Hematopoietic multipotent progenitor cell treated with erythropoietin and hydrocortisone succinate and interleukin-3 and kit ligand, for 8 days (in vitro differentiated cells): ENCODE measurements at regions not wholly inside any gene's neighbourhood (a gene's known extent, or its start where the extent isn't known, plus 50 kb on each side); places are given as distances from the start of the nearest gene placed in this dataset.
"Not testable (repeated sequence)": the region's sequence is repeated elsewhere in the genome, so short reads cannot be mapped to it uniquely, and the experiment has no call there.

Source experiments
- DNase-seq: peaks from one replicate; pipeline ENCODE4 v3.0.0-alpha.2; 2015

DNA sequence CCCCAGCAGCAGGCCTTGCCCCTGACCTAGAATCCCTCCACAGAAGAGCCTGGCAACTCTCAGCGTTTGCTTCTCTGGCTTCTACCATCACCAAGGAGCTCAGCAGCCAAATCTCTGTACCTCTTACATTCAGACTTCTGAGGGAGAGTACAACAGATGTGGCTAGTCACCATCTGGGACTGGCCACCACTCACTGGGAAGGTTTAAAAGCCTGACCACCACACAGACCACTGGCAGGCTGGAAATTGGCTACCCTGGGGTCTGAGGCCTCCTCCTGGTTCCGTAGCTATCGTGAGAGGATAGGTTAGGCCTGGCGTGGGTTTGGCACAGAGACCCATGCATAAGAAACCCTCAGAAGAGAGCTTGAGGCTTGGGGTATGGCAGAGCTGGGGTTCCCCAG is 478.5 kb upstream of the CADM1 start:
- DNase-seq, result no peak

DNA sequence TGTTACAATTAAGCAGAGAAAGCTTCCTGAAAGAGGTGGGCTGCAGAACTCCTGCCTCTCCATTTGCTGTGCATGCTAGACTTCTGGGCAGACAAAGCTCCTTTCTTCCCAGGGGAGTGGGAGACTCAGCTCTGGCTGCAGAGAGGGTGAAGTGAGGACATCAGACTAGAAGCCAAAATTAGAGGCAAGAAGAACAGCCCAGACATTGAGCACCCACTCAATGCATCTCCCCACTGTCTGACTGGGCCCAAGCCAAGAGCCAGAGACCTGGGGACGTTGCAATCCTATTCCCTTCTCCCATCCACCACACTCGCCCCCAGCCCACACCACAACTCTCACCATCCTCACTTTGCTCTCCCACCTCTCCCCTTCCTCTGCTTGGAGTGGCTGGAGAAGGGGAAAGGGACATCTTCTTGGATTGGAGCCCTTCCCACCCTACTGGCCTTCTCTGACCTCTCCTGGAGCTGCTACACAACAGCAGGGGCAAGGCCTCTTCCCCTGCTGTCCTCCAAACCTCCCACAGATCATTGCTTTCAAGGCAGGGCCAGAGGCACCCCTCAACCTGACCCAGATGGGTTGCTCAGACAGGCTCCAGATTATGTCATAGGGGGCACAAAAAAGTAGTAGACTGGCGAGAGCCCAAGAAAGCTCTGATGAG is 477.7 kb upstream of the CADM1 start:
- DNase-seq, result no peak

DNA sequence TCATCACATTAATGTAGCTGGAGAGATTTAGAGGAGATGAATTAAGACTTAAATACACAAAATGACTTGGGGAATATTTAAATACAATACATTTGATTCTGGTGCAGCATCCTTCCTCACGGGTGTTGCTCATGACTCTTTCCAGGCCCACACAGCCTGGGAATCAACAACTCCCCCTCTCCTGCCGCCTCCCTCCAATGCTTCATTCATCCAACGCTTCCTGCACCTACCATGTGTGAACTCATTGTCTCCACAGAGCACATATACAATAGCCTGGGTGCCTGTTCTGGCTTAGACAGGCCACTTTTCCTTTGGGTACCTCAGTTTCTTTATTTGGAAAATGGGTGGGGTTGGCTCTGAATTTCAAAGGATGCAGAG is 476.9 kb upstream of the CADM1 start:
- DNase-seq, result no peak

DNA sequence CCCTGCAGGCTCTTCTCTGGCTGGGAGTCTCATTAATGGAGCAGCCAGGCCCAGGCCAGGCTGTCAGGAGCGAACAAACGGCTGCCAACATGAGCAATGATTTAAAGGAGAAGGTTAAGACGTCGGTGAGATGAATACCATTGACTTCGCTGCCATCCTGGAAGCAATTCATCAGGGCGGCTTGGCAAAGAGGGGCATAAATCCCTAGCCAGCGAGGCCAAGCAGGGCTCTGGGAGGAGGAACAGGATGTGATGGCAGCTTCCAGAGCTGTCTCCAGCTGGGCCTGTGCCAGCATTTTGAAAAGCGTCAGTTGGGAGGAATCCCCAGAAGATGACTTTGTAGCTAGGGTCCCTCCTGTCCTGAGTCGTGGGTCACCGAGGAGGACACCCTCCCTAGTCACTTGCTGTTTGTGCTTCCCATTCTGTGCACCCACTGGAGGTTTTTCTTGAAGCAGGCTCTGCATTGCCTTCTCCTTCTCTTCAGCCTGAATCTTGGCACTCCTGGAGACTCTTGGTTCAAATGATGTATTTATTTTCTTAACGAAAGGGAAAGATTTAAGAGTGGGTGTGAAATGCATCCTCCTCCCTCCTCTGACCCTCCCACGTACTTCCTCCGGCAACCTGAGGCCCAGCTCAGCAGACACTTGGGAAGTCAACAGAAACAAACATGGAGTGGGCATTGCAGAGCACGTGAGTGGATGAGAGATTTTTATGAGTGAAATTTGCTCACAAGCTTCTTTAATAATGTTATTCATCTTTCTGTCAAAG is 476.3 kb upstream of the CADM1 start:
- no peak for DNase-seq

DNA sequence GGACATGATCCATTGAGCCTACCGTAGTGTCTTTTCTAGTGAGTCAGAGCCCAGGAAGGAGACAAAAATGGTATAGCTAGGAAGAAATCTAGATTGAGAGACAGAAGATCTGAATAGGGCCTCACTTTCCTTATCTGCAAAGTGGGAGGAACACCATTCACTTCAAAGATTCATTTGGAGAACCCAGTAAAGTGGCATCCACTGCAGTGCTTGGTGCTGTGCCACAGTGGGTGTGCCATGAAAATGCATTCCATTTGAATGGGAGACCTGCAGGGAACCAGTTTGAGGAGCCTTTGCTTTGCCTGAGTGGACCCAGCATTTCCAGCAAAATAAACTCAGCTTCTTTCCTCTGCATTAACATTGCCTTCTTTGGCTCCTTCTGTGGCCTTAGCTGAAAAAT is 470.5 kb upstream of the CADM1 start:
- no peak for DNase-seq

DNA sequence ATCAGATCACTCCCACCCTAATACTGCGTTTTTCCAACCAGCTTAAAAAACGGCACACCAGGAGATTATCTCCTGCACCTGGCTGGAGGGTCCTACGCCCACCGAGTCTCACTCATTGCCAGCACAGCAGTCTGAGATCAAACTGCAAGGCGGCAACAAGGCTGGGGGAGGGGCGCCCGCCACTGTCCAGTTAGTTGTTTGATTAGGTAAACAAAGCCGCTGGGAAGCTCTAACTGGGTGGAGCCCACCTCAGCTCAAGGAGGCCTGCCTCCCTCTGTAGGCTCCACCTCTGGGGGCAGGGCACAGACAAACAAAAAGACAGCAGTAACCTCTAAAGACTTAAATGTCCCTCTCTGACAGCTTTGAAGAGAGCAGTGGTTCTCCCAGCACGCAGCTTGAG is 463.0 kb upstream of the CADM1 start:
- not testable (repeated sequence) for DNase-seq

DNA sequence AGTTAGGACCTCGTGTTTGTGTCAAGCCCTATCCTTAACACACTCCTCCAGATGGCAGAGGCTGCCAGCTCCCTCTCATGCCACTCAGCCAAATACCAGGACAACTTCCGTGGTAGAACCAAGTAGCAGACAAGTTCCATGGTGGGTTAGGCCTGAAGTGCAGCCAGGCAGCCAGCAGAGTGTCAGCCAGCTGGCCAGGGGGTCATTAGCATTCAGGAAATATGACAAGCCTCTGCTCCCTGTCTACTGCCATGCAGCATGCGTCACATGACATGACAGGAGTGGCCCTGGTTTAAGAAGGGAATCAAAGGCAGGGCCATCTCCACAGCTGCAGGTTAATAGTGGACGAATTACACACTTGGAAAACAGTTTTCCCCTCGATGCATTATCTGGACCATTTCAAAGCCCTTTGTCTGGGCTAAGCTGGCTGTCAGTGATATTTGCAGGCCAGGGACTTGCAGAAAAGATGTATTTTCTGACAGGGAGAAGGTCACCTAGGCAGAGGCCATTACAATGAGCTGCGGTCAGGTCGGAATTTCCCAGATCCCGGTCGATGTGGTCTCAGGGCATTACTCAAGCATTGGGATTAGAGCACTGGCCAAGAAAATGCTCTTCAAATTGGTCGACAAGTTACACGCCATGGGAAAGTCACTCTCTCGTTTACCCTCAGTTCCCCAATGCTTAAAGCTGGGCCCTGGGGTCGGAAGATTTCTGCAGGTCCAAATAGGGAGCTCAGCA is 461.7 kb upstream of the CADM1 start:
- no peak for DNase-seq

DNA sequence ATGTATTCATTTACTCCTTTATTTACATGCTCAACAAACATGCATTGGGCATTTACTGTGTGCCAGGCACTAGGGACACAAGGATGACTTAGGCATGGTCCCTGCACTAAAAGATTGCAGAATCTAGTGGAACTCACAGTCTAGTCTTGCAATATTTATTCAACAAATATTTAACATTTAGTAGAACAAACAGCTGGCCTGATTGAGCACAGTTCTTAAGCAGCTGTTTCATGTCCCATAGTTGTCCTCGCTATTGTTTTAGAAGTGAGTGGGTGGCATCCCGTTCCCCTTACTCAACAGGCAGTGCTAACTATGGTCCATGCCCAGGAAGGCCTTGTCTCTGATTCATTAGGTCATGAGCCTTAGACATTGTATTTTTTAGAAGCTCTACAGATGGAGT is 459.9 kb upstream of the CADM1 start:
- no peak for DNase-seq

DNA sequence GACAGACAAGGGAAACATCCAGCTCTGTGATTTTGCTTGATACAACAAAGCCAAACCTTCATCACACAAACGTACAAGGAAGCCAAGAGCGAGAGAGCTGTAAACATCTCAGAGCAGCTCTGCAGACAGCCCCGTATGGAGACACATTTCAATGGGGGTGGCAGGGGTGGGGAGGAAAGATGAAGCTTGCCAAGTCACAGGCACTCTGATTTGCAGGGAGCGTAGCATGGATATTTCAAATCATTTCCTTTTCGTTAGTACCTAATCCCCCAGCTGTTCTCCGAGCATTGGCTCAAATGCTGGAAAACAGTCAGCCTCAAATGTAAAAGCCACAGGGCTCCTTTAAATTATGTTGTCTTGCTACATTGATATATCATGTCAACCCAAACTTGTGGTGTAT is 458.9 kb upstream of the CADM1 start:
- no peak for DNase-seq

DNA sequence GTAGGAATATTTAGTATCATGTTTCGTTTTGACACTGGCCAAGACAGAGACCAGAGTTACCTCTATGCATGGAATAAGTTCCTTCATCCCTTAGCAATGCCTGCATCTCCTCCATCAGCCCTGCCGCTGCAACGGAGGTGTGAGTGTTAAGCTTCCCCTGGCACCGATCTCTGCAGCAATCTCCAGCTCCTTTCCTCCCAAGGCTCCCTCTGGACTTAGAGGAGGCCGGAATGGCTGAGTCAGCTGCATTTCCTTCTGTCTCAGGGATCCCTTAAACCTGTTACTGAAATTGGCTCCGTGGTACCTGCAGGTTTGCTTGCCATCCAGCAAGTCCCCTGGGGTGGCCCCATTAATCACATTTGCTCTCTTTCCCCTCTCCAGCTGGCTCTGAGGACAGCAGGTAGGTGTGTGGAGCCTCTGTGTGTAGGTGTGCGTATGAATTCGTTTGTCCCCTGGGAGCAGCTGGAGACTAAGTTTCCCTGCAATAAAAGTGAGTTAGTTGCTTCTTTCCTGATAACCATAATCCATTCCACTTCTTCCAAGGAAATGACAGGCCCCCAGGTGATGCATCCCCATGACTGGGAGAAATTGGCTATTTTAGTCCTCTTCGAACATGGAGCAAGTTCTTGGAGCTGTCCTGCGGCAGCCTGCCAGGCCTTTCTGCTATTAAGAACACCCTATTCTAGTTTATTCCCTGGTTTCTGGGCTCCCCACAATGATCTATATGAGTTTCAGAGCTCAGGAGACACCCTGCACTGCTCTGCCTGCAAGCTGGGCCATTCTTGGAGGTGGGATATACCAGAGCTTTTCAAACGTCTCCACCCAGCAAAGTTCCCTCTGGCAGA is 457.2 kb upstream of the CADM1 start:
- DNase-seq, result no peak

DNA sequence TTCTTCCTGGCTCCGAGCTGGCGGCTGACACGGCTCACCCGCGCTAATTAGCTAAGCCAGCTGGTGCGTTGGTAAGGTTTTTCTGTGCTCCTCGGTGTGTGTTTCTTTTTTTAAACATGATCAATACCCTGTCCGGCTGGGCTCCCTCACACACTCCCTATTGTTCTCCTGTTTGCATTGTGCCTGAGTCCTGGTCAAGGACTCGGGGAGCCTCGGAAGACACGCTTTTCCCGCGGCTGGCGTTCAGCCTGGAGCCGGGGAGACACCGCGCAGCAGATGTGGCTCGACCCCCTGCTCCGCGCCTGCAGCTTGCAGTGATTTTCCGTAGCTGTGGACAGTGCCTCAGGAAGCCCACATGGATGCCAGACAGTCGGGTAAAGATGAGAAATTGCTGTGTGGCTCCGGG is 454.9 kb upstream of the CADM1 start:
- no peak for DNase-seq

DNA sequence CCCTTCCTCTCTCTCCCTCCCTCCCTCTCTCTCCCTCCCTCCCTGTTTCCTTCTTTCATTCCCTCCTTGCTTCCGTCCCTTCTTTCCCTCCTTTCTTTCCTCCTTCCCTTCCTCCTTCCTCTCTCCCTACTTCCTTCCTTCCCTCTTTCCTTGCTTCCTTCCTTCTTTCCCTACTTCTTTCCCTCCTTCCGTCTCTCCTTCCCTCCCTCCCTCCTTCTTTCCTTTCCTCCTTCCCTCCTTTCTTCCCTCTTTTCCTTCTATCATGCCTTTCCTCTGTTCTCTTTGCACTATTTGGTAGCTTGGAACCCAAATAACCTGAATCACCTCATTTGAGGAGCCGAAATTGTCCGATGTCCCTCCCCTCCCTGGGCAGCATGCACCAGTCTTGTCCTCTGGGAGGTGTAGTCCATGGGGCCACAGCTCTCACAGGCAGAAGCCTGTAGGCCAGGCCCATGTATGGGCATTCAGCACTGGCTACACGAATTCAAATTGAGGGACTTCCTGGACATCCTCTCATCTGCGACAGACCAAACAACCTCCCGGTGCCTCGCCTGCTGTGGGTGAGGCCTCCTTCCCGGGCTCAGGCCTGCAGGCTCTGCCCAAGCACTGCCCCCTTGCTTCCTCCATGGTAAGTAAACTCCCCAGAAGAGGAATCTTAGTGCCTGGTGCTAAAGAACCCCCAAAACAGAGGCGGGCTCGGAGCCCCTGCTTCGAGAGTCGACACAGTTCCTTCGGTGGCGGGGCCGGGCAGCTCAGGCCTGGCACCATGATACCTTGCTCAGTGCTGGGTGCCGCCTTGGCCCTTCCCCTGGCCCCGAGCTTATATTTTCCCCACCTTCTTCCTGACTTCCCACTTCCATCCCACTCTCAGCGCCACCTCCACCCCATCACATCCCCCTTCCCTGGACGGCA is 454.1 kb upstream of the CADM1 start:
- no peak for DNase-seq

DNA sequence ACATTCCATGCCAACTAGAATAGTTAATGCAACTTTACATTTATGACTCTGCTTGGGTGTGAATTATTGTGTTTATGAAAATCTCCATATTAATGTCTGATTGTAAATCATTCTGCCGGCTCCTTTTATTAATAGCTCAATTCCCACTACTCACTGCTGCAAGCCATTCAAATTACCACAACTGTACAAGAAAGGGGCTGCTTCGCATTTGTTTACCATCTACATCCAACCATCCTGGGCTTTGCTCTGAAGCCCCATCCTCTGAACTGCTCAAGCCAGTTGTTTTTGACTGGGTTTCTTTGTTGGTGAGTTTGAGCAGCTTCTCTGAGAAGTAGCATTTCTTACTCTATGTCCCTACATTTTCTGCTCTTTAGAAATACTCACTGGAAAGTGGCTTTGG is 451.6 kb upstream of the CADM1 start:
- DNase-seq, result no peak

DNA sequence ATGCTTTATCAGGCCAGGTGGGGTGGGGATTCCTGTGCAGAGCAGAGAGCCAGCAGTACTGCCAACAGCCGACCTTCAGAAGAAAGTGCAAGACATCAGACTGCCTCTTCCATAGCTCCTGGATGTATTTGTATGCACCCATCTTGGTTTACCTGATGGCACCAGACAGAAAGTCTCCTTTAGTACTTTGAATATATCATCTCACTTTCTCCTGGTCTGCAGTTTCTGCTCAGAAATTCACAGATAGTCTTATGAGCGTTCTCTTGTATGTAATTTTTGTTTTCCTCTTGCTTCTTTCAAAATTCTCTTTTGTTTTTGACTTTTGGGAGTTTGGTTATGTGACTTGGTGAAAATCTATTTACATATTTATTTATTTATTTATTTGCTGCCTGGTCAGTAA is 446.4 kb upstream of the CADM1 start:
- no peak for DNase-seq

DNA sequence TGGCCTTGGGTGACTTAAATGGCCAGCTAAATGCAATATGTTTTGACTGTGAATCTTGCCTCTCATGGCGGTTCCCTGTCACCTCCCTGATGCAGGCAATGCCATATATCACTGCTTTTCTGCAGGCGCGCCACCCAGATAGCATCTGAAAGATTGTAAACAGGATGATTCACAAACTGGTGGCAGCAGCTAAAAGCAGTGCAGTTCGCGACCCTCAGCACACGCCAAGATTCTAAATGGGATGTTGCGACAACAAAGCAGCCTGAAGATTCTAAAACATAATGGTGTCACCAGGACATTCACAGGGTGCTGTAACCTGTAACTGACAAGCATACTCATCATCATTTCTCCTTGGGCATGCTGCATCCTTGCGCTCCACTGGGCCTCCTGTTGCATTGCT is 440.4 kb upstream of the CADM1 start:
- DNase-seq, result no peak

DNA sequence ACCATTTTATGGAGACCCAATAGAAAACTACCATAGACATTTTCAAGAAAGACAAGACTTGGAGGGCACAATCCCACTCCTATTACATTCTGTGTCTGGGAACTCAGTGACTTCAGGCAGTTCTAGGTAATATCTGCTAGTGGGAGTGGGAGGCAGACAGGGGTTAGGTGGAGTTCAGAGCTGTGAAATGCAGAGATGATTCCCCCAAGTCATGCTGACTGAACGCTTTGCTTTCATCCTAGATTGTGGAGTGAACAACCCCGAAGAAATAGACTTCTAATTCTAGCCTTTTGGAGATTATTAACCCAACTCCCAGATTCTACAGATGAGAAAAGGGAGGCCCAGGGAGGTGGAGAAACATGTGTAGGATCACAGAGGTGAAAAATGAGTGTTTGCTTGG is 437.8 kb upstream of the CADM1 start:
- no peak for DNase-seq

DNA sequence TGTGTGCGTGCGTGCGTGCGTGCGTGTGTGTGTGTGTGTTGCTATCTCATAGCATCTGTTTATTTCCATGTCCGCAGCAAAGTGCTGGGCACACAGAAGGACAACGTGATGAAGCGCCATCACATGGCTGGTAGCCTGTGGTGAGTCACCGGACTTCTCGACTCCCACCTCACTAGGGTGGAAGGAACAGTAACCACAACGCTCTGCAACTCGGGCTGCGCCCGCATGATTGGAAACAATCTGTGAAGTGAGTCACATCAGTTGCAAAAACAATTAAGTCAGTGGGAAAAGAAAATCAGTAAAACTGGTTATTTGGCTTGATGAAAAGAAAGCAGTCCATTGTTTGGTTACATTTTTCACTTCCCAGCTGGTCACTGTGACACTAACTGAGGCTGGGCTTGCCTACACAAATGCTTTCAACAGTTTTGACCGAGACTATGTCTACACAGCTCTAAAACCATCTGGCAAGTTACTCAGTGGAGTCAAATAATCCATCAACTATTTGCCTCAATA is 437.3 kb upstream of the CADM1 start:
- DNase-seq, result no peak

DNA sequence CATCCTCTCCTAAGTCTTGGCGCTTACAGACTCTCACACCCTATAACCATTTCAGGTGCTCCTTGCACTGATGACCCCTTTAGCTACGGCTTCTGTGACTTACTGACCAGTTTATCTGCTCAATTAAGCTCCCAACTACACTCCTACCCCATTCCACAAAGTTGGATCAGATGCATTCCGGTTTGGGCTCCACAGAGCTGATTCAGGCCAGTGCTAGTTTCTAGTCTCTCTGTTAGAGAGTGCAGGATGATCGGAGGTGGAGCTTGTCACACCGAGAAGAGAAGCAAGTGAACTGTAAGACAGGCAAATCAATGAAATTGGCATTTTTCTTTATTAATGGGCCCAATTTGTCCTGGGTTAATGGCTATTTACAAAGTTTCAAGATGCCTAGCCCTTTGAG is 436.8 kb upstream of the CADM1 start:
- no peak for DNase-seq

DNA sequence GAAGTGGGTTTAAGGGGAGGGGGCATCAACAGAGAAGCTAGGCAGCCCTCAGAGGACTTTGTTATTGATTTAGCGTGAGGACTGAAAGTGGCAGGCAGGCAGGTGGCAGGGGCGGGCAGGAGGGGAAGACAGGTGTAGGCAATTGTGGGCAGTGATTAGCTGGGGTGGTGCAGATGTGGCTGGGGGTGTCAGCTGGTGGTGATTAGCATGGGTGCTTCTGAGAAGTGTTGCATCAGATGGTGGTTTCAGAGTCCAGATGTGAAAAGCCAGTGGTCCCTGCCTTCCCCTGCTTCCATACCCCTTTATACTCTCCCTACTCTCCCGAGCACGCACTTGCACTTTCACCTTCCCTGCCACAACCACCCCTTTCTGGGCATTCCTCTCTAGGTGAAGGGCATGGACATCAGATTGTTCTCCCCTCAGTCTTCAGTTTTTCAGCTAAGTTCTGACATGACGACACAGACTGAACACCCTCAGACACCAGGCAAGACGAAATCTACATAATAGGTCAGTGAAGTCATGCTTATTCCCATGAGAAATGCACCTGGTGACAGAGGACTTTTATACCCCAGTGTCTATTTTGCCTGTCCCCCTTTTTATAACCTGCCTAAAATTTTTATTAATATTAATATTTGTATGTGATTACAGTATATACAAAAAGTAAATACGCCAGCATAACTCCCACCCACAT is 435.7 kb upstream of the CADM1 start:
- no peak for DNase-seq

DNA sequence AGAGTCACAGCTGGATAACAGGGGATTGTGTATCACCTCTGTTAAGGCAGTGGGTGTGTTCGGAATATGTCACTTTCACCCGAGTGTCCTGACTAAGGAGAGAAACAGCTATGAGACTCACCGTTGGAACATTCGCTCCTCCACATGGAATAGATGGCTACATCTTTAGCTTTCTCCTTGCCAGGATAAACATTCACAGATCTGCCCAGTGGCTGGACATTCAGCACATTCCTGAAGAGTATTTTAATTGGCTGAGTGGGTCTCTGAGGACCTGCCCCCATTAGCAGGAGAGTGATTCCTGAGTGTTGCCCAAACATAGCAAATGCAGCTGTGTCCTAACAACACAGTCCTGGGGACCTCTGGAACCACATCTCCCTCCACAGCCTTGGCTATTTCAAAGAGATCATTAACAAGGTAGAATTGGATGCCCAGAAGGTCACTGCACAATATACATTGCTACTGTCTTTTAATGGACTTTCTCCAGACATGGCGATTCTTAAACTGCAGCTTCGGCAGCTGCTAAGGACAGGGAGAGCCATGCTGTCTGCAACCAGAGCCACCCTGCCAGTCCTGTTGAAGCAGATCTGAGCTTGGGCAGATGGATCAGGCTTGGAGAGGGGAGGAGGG is 435.0 kb upstream of the CADM1 start:
- DNase-seq, result no peak

DNA sequence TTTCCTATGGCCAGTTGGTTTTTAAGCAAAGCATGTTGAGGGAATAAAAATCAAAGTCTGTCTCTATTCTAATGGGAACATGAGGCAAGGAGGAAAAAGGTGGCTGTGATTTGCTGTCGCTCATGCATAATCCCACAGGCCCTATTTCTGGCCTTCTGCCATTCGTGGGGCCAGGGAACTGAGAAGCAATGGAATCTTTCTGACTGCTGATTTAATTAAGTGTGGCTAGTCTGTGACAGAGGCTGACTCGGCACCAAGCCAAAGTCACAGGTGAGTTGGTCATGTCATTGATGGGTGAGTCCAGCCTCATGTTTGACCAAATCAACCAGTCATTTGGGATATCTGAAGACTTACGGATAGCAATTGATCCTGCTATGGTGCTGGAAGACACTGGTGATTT is 429.3 kb upstream of the CADM1 start:
- DNase-seq, result no peak
